ENCODE measurements at regions not wholly inside any gene's neighbourhood (a gene's known extent, or its start where the extent isn't known, plus 50 kb on each side); places are given as distances from the start of the nearest gene placed in this dataset.

GRCh38 chr12:114981036-114981435 is 297.1 kb upstream of the TBX3 start (continued):
- TF ChIP-seq REST (IDR thresholded peaks at IDR 0.05; ENCODE audit: low read depth, low read length) = no peak
- no peak for TF ChIP-seq MEF2A (IDR thresholded peaks at IDR 0.05; ENCODE audit: borderline replicate concordance, low read depth)
- no peak for TF ChIP-seq RXRA (IDR thresholded peaks at IDR 0.05; ENCODE audit: borderline replicate concordance, low read depth)

GRCh38 chr12:114976959-114977358 is 293.0 kb upstream of the TBX3 start:
- ChIA-PET CTCF (no interaction called here), POLR2A (no interaction called here)
- H2AFZ ChIP-seq (ENCODE audit: low read depth) = no peak overlapping the region
- H3K4me1 ChIP-seq (ENCODE audit: control insufficient read depth in 1 of 2, insufficient read depth in 2 of 2, low read depth in 1 of 2, low read length in 1 of 2) = no peaks in the 10 kb centered on the region
- no peak for DNase-seq
- no peaks in the 10 kb centered on the region for H4K20me1 ChIP-seq (ENCODE audit: insufficient read depth)
- no peak overlapping the region for H3K27ac ChIP-seq (ENCODE audit: low read depth in 2 of 2, low read length in 1 of 2)
- no peaks in the 10 kb centered on the region for H3F3A ChIP-seq (replicated peaks; ENCODE audit: insufficient read depth)
- H3K9me2 ChIP-seq = no peaks in the 10 kb centered on the region
- no peaks in the 10 kb centered on the region for H3K27me3 ChIP-seq (ENCODE audit: insufficient read depth)
- H3K9ac ChIP-seq = no peak overlapping the region
- no peak overlapping the region for H3K4me3 ChIP-seq (ENCODE audit: low read depth in 2 of 2, low read length in 1 of 2)
- no peaks in the 10 kb centered on the region for H3K9me3 ChIP-seq
- H3K79me2 ChIP-seq (ENCODE audit: insufficient read depth) = no peaks in the 10 kb centered on the region
- no peaks in the 10 kb centered on the region for H3K36me3 ChIP-seq (replicated peaks in 1 of 2; ENCODE audit: control insufficient read depth in 1 of 2, insufficient read depth in 2 of 2, low read length in 1 of 2)
- no peak overlapping the region for H3K4me2 ChIP-seq
- TF ChIP-seq USF2 (IDR thresholded peaks at IDR 0.05; ENCODE audit: borderline replicate concordance, low read depth, low read length) (no peak), MEF2A (IDR thresholded peaks at IDR 0.05; ENCODE audit: borderline replicate concordance, low read depth) (no peak), NFIC (IDR thresholded peaks at IDR 0.05; ENCODE audit: borderline replicate concordance) (no peak), SMC3 (IDR thresholded peaks at IDR 0.05; ENCODE audit: low read depth, low read length) (no peak), RCOR1 (IDR thresholded peaks at IDR 0.05; ENCODE audit: low read length) (no peak), GATA2 (CRISPR knock-in tag; IDR thresholded peaks at IDR 0.05) (no peak), ELF1 (IDR thresholded peaks at IDR 0.05) (no peak), REST (IDR thresholded peaks at IDR 0.05; ENCODE audit: low read depth, low read length) (no peak), FOXJ3 (CRISPR knock-in tag; IDR thresholded peaks at IDR 0.05) (no peak), NRF1 (IDR thresholded peaks at IDR 0.05; ENCODE audit: low read depth, low read length) (no peak), FOSL2 (IDR thresholded peaks at IDR 0.05; ENCODE audit: borderline replicate concordance, low read depth) (peak; percentile 57; the same call in 1 of the 2 replicates), EZH2phosphoT487 (IDR thresholded peaks at IDR 0.05; ENCODE audit: borderline replicate concordance, low read depth) (no peak), PBX3 (IDR thresholded peaks at IDR 0.05) (no peak), YY1 (IDR thresholded peaks at IDR 0.05; ENCODE audit: low read depth) (no peak), TCF12 (IDR thresholded peaks at IDR 0.05) (peak; percentile 21; the same call in 1 of the 2 replicates), RAD21 (IDR thresholded peaks at IDR 0.05; ENCODE audit: low read length) (no peak), GABPA (IDR thresholded peaks at IDR 0.05; ENCODE audit: low read depth) (no peak), CTCF (IDR thresholded peaks at IDR 0.05) (no peak), TAF1 (IDR thresholded peaks at IDR 0.05; ENCODE audit: borderline replicate concordance, low read depth, low read length) (no peak), TEAD4 (IDR thresholded peaks at IDR 0.05; ENCODE audit: borderline replicate concordance, insufficient read depth) (no peak), RFX5 (IDR thresholded peaks at IDR 0.05; ENCODE audit: low read length) (no peak)

Data from SK-N-SH (cell line).